ENCODE measurements at regions not wholly inside any gene's neighbourhood (a gene's known extent, or its start where the extent isn't known, plus 50 kb on each side); places are given as distances from the start of the nearest gene placed in this dataset.
A peak's percentile ranks its signal among the peaks of the same experiment; 100 is the strongest.
"Not testable (repeated sequence)": the region's sequence is repeated elsewhere in the genome, so short reads cannot be mapped to it uniquely, and the experiment has no call there.

- intact Hi-C loops (cut with DNase I); DNase-seq (ENCODE audit: low spot score): not testable (repeated sequence)
Measured at GRCh38 chr21:6551045-6551444, 3970.3 kb upstream of the TPTE start.

- intact Hi-C loops (cut with DNase I); DNase-seq (ENCODE audit: low spot score): not testable (repeated sequence)
Measured at GRCh38 chr21:6553505-6554376, 3967.6 kb upstream of the TPTE start.

DNA sequence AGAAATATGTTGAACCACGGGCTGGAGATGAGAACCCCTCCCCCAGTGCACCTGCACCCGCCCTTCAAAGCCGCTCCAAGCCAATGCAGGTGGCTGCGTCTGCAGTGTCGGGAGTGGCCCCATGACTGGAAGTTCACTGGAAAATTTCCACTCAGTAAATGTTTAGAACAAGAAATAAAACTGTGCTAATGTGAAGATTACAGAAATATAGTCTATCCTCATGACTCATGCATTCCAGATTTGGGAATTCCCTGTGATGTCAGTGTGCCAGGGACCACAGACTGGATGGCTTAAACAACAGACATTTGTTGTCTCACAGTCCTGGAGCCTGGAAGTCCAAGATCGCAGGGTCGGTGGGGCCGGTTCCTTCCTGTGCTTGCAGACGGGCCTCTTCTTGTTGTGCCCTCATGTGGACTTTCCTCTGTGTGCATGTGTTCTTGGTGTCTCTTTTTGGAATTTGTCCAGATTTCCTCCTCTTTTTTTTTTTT, 3967.0 kb upstream of the TPTE start:
- intact Hi-C loops (cut with DNase I); DNase-seq (ENCODE audit: low spot score): not testable (repeated sequence)

- DNase-seq (ENCODE audit: low spot score); intact Hi-C loops (cut with DNase I): not testable (repeated sequence)
Measured at GRCh38 chr21:6556516-6556915, 3964.9 kb upstream of the TPTE start.

GRCh38 chr21:6557415-6557814, 3964.0 kb upstream of the TPTE start:
- DNase-seq (ENCODE audit: low spot score); intact Hi-C loops (cut with DNase I): not testable (repeated sequence)

DNA sequence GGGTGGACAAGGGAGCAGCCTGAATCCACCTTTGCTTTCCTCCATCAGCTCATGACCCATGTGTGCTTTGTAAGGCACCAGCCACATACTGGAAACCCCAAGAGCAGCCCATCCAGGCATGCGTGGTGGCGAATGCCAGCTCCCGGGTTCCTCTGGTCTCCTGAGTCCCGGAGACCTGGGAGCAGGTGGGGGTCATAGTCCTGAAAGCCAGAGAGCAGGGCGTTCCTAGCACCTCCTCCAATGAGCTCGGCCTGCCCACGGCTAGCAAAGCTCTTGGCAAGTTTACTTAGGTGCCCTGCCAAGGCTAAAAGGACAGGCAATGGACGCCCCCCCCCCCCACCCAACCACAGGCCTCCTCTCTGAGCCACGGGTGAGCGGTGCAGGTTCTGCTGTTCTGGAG, 3960.2 kb upstream of the TPTE start:
- intact Hi-C loops (cut with DNase I); DNase-seq (ENCODE audit: low spot score): not testable (repeated sequence)

- DNase-seq (ENCODE audit: low spot score); intact Hi-C loops (cut with DNase I): not testable (repeated sequence)
Measured at GRCh38 chr21:6561578-6561977, 3959.8 kb upstream of the TPTE start.

GRCh38 chr21:6564543-6565166, 3956.7 kb upstream of the TPTE start:
- DNase-seq (ENCODE audit: low spot score) = peak; percentile 62

DNA sequence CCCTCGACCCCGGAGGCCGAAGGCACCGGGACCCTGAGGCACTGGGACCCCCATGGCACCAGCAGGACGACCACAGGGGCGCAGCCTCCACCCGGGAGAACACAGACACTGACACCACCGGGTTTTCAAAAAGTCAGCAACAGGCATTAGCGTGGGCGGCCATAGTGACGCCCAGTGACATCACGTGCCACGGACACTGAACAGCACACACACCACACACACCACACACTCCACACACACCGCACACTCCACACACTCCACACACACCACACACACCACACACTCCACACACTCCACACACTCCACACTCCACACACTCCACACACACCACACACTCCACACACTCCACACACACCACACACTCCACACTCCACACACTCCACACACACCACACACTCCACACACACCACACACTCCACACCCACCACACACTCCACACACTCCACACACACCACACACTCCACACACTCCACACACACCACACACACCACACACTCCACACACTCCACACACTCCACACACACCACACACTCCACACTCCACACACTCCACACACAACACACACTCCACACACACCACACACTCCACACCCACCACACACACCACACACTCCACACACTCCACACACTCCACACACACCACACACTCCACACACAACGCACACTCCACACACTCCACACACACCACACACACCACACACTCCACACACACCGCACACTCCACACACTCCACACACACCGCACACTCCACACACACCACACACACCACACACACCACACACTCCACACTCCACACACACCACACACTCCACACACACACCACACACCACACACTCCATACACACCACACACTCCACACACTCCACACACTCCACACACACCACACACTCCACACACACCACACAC, 3955.9 kb upstream of the TPTE start:
- intact Hi-C loops (cut with DNase I) = not testable (repeated sequence)

More at GRCh38 chr21:6564543-6565166, 3956.7 kb upstream of the TPTE start:
- intact Hi-C loops (cut with DNase I) = not testable (repeated sequence)

GRCh38 chr21:6567542-6567941, 3953.8 kb upstream of the TPTE start:
- DNase-seq (ENCODE audit: low spot score); intact Hi-C loops (cut with DNase I): not testable (repeated sequence)

More for the DNA sequence above, 3955.9 kb upstream of the TPTE start:
- peak; percentile 54 for DNase-seq (ENCODE audit: low spot score)

DNA sequence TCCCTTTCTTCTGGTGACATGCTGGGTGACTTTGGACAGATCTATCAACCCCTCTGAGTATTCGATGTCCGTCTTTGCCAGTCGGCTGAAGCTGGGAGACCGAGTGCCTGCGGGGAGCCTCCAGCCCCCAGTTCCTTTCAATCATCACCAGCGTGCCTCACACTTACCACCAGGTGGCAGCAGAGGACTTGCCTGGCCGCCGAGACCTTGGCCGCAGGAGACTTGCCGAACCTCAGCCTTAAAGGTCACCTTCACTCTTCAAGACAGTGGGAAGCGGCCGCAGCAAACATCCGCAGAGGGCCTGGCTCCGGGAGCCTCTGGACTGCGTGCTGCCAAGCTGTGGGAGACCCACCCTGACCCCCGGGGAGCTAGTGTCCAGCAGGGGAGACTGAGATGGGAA, 3952.2 kb upstream of the TPTE start:
- DNase-seq (ENCODE audit: low spot score); intact Hi-C loops (cut with DNase I): not testable (repeated sequence)

DNA sequence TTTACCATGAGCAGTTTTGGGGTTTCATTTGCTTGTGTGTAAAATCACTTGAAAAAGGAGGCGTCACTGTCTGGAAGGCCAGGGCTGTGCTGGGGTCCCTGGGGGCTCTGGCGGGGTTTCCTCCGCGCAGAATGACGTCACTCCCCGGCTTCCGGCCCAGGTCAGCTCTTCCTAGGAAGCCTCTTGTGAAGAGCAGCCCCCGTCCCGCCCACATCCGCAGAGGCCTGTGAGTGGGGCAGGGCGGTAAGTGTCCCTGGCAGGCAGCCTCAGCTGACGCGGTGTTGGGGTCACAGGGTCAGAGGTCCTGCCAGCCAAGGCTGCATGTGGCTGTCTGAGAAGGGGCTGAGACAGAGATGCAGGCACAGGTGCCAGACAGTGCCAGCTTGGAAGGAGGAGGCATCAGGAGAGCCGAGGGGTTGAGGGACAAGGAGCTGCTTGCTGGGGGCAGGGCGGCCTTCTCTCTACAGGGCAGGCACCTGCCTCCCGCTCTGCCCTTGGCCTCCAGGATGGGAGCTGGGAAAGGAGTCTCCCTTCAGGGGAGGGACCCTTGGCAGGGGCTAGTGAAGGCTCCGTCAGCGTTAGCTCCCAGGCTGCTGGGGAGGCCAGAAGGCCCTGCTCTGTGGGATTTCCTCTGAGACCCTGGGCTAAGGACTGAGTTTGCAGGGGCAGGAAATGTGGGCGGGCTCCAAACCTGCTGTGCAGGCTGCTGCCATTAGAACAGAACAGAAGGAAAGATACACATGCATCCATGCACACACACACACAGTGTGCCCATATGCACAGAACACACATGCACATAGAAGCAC, 3951.6 kb upstream of the TPTE start:
- intact Hi-C loops (cut with DNase I); DNase-seq (ENCODE audit: low spot score): not testable (repeated sequence)

GRCh38 chr21:6570700-6571368, 3950.5 kb upstream of the TPTE start:
- intact Hi-C loops (cut with DNase I); DNase-seq (ENCODE audit: low spot score): not testable (repeated sequence)

GRCh38 chr21:6573576-6573975, 3947.8 kb upstream of the TPTE start:
- DNase-seq (ENCODE audit: low spot score); intact Hi-C loops (cut with DNase I): not testable (repeated sequence)

GRCh38 chr21:6579801-6580200, 3941.6 kb upstream of the TPTE start:
- intact Hi-C loops (cut with DNase I); DNase-seq (ENCODE audit: low spot score): not testable (repeated sequence)

All from cardiac septum (tissue), 1 donor.